Panc1 (cell line): ENCODE measurements at regions not wholly inside any gene's neighbourhood (a gene's known extent, or its start where the extent isn't known, plus 50 kb on each side); places are given as distances from the start of the nearest gene placed in this dataset.

Experiments
- POLR2AphosphoS5 ChIP-seq: IDR thresholded peaks from 2 replicates; pipeline ENCODE4 v1.6.1; 2012; ENCODE audit warnings: mild to moderate bottlenecking, low read depth, low read length, moderate library complexity
- REST ChIP-seq, 2 experiments: IDR thresholded peaks; 2 replicates each; pipeline ENCODE4 v1.6.1; 2011 to 2012; ENCODE audit warnings: low read depth in 2 of 2, control low read depth in 1 of 2, low read length in 1 of 2, mild to moderate bottlenecking in 1 of 2, moderate library complexity in 1 of 2; ENCODE audit not compliant: insufficient read depth in 1 of 2
- SIN3A ChIP-seq: IDR thresholded peaks from 2 replicates; pipeline ENCODE4 v1.6.1; 2012; ENCODE audit warnings: low read depth, mild to moderate bottlenecking, low read length, moderate library complexity, borderline replicate concordance; ENCODE audit not compliant: insufficient read depth
- TCF7L2 ChIP-seq: IDR thresholded peaks from 2 replicates; pipeline ENCODE4 v1.6.1; 2011; ENCODE audit warnings: mild to moderate bottlenecking, low read depth, low read length, inconsistent platforms
- TF ChIP-seq, protein P1 (sequence below): fragments of 450-650 bp; IDR thresholded peaks from 2 replicates; pipeline ENCODE4 v1.5.1; 2017; ENCODE audit warnings: mild to moderate bottlenecking

- TF ChIP-seq, protein P1, sequence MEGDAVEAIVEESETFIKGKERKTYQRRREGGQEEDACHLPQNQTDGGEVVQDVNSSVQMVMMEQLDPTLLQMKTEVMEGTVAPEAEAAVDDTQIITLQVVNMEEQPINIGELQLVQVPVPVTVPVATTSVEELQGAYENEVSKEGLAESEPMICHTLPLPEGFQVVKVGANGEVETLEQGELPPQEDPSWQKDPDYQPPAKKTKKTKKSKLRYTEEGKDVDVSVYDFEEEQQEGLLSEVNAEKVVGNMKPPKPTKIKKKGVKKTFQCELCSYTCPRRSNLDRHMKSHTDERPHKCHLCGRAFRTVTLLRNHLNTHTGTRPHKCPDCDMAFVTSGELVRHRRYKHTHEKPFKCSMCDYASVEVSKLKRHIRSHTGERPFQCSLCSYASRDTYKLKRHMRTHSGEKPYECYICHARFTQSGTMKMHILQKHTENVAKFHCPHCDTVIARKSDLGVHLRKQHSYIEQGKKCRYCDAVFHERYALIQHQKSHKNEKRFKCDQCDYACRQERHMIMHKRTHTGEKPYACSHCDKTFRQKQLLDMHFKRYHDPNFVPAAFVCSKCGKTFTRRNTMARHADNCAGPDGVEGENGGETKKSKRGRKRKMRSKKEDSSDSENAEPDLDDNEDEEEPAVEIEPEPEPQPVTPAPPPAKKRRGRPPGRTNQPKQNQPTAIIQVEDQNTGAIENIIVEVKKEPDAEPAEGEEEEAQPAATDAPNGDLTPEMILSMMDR, result no peak
- TF ChIP-seq TCF7L2 (no peak), POLR2AphosphoS5 (no peak), REST (IDR thresholded peaks at IDR 0.05; ENCODE audit: insufficient read depth in 1 of 2, low read depth in 2 of 2, low read length in 1 of 2) (no peak), SIN3A (no peak)
These were observed 54.9 kb upstream of the ADAMTS19 start for GRCh38 chr5:129405222-129405621.
